Stimulated activated CD4-positive, alpha-beta T cell treated with anti-CD3 and anti-CD28 coated beads, Interleukin-12 subunit alpha, Interleukin-12 subunit beta, amount 100 ng/mL, for 24 hours (primary cell): ENCODE measurements at regions not wholly inside any gene's neighbourhood (a gene's known extent, or its start where the extent isn't known, plus 50 kb on each side); places are given as distances from the start of the nearest gene placed in this dataset.
"Not testable (repeated sequence)": the region's sequence is repeated elsewhere in the genome, so short reads cannot be mapped to it uniquely, and the experiment has no call there.

Experiments used
- DNase-seq, 2 experiments: peaks; one replicate each; pipeline ENCODE4 v3.0.0-alpha.2; 2020; ENCODE audit warnings: low read depth in 2 of 2

- DNase-seq: not testable (repeated sequence)
Observed at GRCh38 chr5:2533848-2534247, 217.6 kb downstream of the IRX2 start.

- no peak for DNase-seq
Observed at GRCh38 chr5:2532809-2533208, 218.7 kb downstream of the IRX2 start.

GRCh38 chr5:2531318-2531717 lies 220.2 kb downstream of the IRX2 start:
- no peak for DNase-seq

- DNase-seq: no peak
Observed at GRCh38 chr5:2530609-2531008, 220.9 kb downstream of the IRX2 start.

GRCh38 chr5:2529371-2530092 lies 221.9 kb downstream of the IRX2 start:
- DNase-seq: no peak

GRCh38 chr5:2525351-2525750 lies 226.1 kb downstream of the IRX2 start:
- no peak for DNase-seq

GRCh38 chr5:2524620-2525019 lies 226.9 kb downstream of the IRX2 start:
- no peak for DNase-seq

GRCh38 chr5:2523180-2523579 lies 228.3 kb downstream of the IRX2 start:
- no peak for DNase-seq

- DNase-seq: no peak
Observed at GRCh38 chr5:2522372-2522771, 229.1 kb downstream of the IRX2 start.

GRCh38 chr5:2519153-2519552 lies 232.3 kb downstream of the IRX2 start:
- no peak for DNase-seq

GRCh38 chr5:2517451-2517850 lies 234.0 kb downstream of the IRX2 start:
- DNase-seq: no peak

- no peak for DNase-seq
Observed at GRCh38 chr5:2515180-2515764, 236.2 kb downstream of the IRX2 start.

- DNase-seq: no peak
Observed at GRCh38 chr5:2514484-2514883, 237.0 kb downstream of the IRX2 start.

GRCh38 chr5:2511706-2512105 lies 239.8 kb downstream of the IRX2 start:
- DNase-seq: no peak

GRCh38 chr5:2511126-2511525 lies 240.4 kb downstream of the IRX2 start:
- DNase-seq: no peak

- no peak for DNase-seq
Observed at GRCh38 chr5:2509527-2509926, 241.9 kb downstream of the IRX2 start.

- no peak for DNase-seq
Observed at GRCh38 chr5:2508514-2508913, 243.0 kb downstream of the IRX2 start.

- no peak for DNase-seq
Observed at GRCh38 chr5:2507611-2508010, 243.9 kb downstream of the IRX2 start.

- DNase-seq: no peak
Observed at GRCh38 chr5:2506603-2507002, 244.9 kb downstream of the IRX2 start.

- DNase-seq: no peak
Observed at GRCh38 chr5:2505217-2505616, 246.3 kb downstream of the IRX2 start.

GRCh38 chr5:2502970-2503594 lies 248.4 kb downstream of the IRX2 start:
- no peak for DNase-seq

- DNase-seq: no peak
Observed at GRCh38 chr5:2499917-2500316, 251.6 kb downstream of the IRX2 start.

GRCh38 chr5:2496891-2497290 lies 254.6 kb downstream of the IRX2 start:
- DNase-seq: no peak
